ENCODE measurements at regions not wholly inside any gene's neighbourhood (a gene's known extent, or its start where the extent isn't known, plus 50 kb on each side); places are given as distances from the start of the nearest gene placed in this dataset.

DNA sequence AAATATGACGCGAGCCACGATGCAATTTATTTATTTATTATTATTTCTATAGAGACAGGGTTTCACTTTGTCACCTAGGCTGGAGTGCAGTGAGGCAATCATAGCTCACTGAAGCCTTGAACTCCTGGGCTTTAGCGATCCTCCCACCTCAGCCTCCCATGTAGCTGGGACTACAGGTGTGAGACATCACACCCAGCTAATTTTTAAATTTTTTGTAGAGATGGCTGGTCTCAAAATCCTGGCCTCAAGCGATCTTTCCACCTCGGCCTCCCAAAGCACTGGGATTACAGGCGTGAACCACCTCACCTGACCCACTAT lies 63.6 kb downstream of the IRF2BP2 start (continued):
- TF ChIP-seq, protein P1, sequence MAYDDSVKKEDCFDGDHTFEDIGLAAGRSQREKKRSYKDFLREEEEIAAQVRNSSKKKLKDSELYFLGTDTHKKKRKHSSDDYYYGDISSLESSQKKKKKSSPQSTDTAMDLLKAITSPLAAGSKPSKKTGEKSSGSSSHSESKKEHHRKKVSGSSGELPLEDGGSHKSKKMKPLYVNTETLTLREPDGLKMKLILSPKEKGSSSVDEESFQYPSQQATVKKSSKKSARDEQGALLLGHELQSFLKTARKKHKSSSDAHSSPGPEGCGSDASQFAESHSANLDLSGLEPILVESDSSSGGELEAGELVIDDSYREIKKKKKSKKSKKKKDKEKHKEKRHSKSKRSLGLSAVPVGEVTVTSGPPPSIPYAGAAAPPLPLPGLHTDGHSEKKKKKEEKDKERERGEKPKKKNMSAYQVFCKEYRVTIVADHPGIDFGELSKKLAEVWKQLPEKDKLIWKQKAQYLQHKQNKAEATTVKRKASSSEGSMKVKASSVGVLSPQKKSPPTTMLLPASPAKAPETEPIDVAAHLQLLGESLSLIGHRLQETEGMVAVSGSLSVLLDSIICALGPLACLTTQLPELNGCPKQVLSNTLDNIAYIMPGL (CRISPR knock-in tag; IDR thresholded peaks at IDR 0.05): no peak
- no peak for TF ChIP-seq SP1 (CRISPR knock-in tag; conservative IDR thresholded peaks at IDR 0.05)
- TF ChIP-seq, protein P2, sequence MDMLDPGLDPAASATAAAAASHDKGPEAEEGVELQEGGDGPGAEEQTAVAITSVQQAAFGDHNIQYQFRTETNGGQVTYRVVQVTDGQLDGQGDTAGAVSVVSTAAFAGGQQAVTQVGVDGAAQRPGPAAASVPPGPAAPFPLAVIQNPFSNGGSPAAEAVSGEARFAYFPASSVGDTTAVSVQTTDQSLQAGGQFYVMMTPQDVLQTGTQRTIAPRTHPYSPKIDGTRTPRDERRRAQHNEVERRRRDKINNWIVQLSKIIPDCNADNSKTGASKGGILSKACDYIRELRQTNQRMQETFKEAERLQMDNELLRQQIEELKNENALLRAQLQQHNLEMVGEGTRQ (CRISPR knock-in tag; IDR thresholded peaks at IDR 0.05): no peak

DNA sequence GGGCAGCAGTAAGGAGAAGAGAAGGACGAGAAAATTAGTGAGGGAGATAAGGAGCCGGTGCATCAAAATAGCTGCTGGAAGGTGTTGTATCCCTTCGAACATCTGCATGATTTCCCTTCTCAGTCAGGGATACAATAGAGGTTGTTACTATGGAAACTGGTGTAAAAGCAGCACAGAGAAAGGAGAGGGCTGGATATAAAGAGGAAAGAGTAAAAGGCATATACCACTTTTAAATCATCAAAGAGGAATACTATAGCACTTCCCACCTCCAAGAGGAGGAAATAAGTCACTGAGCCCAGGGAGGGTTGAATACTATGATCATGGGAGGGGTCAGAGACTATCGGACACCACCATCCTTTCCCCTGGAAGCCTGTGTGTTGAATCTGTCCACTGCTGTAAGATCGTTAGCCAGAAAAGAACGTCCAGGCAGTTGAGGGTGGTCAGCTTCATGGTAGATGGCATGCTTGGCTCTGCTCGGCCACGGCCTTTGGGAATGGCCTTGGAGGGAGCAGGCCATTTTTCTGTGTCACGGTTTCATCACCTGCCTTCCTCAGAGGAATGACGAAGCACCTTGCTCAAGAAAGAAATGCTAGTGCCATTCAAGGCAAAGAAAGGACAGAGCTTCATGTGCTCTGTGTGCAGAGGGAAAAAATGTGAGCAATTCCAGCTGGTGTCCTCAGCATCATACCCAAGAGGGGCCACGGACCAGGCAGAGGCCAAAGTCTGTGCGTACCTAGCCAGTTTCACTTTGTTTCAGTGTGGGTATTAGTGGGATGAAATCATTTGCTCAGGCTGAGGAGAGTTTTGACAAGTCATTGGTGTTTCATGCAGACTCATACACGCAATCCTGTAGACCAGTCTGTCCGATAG lies 64.2 kb downstream of the IRF2BP2 start:
- Mint-ChIP-seq H3K27me3 (ENCODE audit: low read depth) (no peaks in the 10 kb centered on the region), H3K4me3 (no peak overlapping the region), H3K9me3 (no peaks in the 10 kb centered on the region), H3K4me1 (peaks cover 30% of the 10 kb centered on the region), H3K36me3 (no peaks in the 10 kb centered on the region), H3K27ac (peak overlapping the region; percentile 50; the same call in 1 of the 2 replicates)
- TF ChIP-seq GABPB1 (CRISPR knock-in tag; IDR thresholded peaks at IDR 0.05): peak; percentile 52; the same call in 1 of the 2 replicates
- TF ChIP-seq, protein P3, sequence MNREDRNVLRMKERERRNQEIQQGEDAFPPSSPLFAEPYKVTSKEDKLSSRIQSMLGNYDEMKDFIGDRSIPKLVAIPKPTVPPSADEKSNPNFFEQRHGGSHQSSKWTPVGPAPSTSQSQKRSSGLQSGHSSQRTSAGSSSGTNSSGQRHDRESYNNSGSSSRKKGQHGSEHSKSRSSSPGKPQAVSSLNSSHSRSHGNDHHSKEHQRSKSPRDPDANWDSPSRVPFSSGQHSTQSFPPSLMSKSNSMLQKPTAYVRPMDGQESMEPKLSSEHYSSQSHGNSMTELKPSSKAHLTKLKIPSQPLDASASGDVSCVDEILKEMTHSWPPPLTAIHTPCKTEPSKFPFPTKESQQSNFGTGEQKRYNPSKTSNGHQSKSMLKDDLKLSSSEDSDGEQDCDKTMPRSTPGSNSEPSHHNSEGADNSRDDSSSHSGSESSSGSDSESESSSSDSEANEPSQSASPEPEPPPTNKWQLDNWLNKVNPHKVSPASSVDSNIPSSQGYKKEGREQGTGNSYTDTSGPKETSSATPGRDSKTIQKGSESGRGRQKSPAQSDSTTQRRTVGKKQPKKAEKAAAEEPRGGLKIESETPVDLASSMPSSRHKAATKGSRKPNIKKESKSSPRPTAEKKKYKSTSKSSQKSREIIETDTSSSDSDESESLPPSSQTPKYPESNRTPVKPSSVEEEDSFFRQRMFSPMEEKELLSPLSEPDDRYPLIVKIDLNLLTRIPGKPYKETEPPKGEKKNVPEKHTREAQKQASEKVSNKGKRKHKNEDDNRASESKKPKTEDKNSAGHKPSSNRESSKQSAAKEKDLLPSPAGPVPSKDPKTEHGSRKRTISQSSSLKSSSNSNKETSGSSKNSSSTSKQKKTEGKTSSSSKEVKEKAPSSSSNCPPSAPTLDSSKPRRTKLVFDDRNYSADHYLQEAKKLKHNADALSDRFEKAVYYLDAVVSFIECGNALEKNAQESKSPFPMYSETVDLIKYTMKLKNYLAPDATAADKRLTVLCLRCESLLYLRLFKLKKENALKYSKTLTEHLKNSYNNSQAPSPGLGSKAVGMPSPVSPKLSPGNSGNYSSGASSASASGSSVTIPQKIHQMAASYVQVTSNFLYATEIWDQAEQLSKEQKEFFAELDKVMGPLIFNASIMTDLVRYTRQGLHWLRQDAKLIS (CRISPR knock-in tag; IDR thresholded peaks at IDR 0.05; ENCODE audit: borderline replicate concordance): no peak
- POLR2A ChIA-PET: interaction anchor here (0.6 kb wide), 1 partner anchor 134 kb away, joined by 4 read pairs; no protein-coding TSS in a partner anchor
- DNase-seq (ENCODE audit: low spot score) (no peak), ATAC-seq (no peak)
- CTCF ChIA-PET: interaction anchor here (0.7 kb wide), 1 partner anchor 46 kb away, joined by 3 read pairs; no protein-coding TSS in a partner anchor

DNA sequence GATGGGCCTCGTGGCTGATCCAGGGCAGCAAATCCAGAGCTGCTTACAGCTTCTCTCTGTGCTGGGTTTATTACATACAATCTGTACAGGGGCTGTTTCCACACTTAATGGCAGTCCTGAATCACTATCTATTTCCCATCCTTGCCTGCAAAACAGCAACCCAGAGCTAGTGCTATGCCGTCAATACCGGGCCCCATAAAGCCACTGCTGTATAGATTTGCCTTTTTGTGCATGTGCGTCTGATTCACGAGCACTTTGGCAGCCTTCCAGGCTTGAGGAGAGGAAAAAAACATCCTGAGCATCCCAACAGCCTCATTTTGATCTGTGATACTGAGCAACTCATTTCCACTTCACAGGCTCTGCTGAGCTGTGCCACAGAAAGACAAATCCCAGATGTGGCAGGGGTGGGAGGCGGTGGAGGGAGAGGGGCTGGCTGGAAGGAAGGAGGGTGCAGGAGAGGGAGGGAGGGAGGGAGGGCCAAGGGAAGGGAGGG lies 65.2 kb upstream of the TARBP1 start:
- Mint-ChIP-seq H3K27me3 (ENCODE audit: low read depth) (no peaks in the 10 kb centered on the region), H3K27ac (no peak overlapping the region)
- no peak for DNase-seq (ENCODE audit: low spot score)

DNA sequence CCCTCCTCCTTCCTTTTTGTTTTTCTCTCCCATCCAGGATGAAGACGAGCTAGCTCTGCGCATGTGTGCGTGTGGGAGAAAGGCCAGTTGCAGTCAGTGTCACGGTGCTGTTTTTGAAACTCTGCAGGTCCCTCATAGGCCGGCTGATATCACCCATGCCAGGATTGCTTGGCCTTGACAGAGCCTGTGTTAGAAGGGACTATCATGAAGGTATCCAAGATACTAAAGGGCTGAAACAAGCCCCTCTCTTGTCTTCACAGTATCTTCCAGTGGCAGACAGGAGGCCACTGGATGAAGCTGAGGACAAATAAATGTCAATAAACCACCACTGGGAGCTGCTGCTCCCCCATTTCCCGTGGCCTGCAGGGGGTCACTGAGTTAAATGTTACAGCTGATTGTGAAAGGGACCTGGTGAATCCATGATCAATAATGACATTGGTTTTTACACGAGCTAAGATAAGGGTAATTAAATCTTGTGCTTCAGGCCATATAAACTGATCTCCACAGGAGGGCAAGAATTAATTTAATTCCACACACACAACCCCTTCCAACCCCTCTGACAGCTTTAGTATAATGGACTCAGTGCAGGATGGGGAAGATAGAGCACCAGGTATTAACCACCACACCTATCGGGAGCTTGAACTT lies 64.6 kb upstream of the TARBP1 start:
- ATAC-seq: no peak
- no peaks in the 10 kb centered on the region for H3K36me3 Mint-ChIP-seq

More for the DNA sequence above, 65.2 kb upstream of the TARBP1 start:
- ChIA-PET POLR2A (interaction anchor here (0.5 to 1.4 kb wide), 2 partner anchors 13 to 31 kb away, joined by 3 read pairs; no protein-coding TSS in a partner anchor), CTCF (interaction anchor here (1.0 to 1.6 kb wide), 4 partner anchors 13 to 549 kb away, joined by 3 to 9 read pairs (median 4); no protein-coding TSS in a partner anchor)
- peaks cover 30% of the 10 kb centered on the region for H3K4me1 Mint-ChIP-seq
- no peaks in the 10 kb centered on the region for H3K36me3 Mint-ChIP-seq
- no peak for ATAC-seq
- H3K4me3 Mint-ChIP-seq: no peak overlapping the region
- TF ChIP-seq TEAD1 (CRISPR knock-in tag; IDR thresholded peaks at IDR 0.05) (no peak), SOX15 (CRISPR knock-in tag; IDR thresholded peaks at IDR 0.05) (no peak), GTF2I (CRISPR knock-in tag; conservative IDR thresholded peaks at IDR 0.05) (no peak), FOXK1 (CRISPR knock-in tag; IDR thresholded peaks at IDR 0.05) (no peak), NFE2L1 (CRISPR knock-in tag; IDR thresholded peaks at IDR 0.05) (no peak)
- no peaks in the 10 kb centered on the region for H3K9me3 Mint-ChIP-seq

More for the DNA sequence above, 64.6 kb upstream of the TARBP1 start:
- no peak for DNase-seq (ENCODE audit: low spot score)
- ChIA-PET CTCF (interaction anchor here (1.2 to 1.6 kb wide), 4 partner anchors 44 to 550 kb away, joined by 3 to 9 read pairs (median 4); no protein-coding TSS in a partner anchor), POLR2A (interaction anchor here (1.4 kb wide), 1 partner anchor 12 kb away, joined by 3 read pairs; no protein-coding TSS in a partner anchor)
- Mint-ChIP-seq H3K27me3 (ENCODE audit: low read depth) (no peaks in the 10 kb centered on the region), H3K9me3 (no peaks in the 10 kb centered on the region), H3K4me3 (no peak overlapping the region), H3K27ac (no peak overlapping the region), H3K4me1 (peaks cover 30% of the 10 kb centered on the region)
- TF ChIP-seq FOXJ3 (CRISPR knock-in tag; IDR thresholded peaks at IDR 0.05; ENCODE audit: borderline replicate concordance) (no peak), KAT7 (CRISPR knock-in tag; IDR thresholded peaks at IDR 0.05; ENCODE audit: borderline replicate concordance) (no peak), ATF1 (CRISPR knock-in tag; IDR thresholded peaks at IDR 0.05) (no peak)
